Pons (tissue), 1 donor: ENCODE measurements at regions not wholly inside any gene's neighbourhood (a gene's known extent, or its start where the extent isn't known, plus 50 kb on each side); places are given as distances from the start of the nearest gene placed in this dataset.
"Not testable (repeated sequence)": the region's sequence is repeated elsewhere in the genome, so short reads cannot be mapped to it uniquely, and the experiment has no call there.

Source experiments
- DNase-seq: peaks from one replicate; pipeline ENCODE4 v3.0.0-alpha.2; 2016; ENCODE audit warnings: low spot score

DNA sequence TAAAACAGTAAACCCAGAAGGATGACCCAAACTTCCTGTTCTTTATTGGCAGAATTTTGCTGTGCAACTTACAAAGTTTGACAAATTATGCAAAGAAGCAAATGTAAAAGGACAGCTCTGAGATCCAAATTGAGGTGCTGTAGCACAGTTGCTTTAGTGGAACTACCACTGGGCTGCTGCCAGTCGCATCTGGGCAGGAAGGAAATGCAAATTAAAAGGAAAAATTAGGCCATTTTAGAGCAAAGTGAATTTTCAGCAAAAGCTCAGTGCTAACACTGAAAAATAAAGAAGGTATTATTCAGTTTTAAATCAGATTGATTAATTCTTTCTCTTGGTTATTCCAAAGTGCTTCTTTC, 104.5 kb downstream of the ZMAT3 start:
- DNase-seq = no peak

DNA sequence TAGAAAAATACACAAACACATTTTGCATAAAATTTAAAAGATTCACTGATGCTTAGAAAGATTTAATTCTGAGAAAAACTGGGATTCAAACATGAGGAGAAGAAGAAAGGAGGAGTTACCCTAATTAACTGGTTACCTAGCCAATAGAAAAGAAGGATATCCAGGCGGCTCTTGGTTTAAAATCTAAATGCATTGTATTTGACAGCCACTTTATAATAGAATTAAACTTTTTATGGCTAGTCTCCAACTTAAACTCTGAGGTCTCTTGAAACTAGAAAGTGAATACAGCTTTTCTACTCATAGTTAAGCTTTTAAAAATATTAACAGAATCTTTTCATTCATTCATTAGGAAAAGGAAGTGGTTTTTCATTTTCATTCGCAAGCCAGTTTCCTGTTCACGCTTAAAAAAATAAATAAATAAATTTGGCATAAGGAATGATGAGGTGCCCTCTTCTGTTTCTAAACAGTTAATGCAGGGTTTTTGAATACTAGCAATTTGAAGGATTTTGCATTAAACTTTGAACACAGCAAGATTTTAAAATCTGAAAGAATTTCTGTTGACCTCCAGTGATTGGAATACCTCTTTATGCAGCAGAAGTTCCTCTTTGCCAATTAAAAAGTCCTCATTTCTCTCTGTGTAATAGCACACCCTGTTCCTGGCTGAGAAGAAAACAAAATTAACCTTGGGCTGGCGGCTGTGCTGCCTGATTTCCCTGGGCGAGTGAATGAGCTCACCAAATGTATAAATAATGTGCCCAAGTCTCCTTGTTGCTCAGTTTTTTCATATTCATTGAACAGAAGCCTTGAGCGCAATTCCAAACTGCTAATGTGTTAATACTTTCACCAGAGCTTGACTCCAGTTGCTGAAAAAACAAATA, 105.1 kb downstream of the ZMAT3 start:
- peak; percentile 71 for DNase-seq

DNA sequence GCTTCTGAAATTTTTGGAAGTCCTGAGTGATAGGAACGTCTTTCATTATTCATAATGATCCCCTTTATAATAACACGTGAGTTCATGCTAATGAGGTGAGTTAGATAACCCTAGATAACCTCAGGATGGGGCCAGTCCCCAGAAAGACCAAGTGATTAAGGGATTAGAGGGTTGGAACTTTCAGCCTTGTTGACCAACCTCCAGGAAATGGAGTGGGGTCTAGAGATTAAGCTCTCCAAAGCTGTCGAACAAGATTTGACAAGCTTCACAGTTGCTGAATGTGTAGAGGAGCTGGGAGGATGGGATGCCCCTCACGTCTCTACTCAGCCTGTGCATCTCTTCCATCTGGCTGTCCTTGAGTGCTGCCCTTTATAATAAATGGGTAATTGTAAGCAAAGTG, 107.1 kb downstream of the ZMAT3 start:
- no peak for DNase-seq

DNA sequence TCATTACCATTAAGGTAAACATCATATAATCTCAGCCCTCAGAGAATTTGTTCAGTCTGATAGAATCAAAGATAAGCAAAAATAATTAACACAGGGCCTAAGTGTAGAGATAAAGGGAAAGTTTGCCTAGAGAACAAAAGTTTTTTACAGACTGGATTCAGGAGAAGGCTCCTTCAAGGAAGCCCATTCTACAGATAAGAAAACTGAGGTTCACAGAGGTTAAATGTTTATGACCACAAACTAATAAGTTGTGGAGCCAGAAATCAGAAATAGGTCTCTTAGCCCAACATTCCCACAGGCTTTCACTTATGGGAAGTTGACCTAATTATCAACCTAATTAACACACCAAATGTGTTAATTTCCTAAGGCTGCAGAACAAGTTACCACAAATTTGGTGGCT, 110.7 kb downstream of the ZMAT3 start:
- no peak for DNase-seq

DNA sequence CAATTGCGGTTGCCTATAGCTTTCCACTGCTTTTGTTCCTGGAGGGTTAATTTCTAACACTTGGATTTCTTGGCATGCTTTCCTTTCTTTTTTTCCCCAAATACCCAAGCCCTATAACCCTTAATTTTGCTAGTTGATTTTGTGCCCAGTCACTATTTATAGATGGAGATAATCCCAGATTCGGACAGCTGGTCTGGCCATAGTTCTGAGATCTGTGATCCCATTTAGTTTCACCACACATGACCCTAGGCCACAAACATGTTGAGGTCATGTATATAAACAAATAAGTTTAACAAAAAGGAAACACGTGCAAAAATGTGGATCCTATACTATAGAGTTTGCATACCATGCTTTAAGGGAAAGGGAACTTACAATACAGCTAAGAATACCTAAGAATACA, 111.4 kb downstream of the ZMAT3 start:
- no peak for DNase-seq

DNA sequence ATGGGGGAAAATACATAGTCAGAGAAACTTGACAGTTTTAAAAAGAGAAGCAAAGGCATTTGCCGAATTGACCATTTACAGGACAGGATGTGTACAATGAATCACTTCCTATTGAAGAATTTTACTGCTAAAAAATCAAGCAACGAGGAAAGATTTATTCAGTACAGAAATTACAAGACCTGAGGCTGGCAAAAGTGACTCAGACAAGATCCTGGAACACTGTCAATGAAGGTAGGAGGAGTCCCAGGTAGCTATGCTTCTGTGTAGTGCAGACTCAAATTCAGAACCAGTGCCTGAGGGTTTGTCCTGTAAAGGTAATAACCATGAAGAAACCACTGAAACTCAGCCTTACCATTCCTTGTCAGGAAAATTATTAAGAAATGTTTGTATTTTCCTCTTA, 120.9 kb downstream of the ZMAT3 start:
- no peak for DNase-seq

DNA sequence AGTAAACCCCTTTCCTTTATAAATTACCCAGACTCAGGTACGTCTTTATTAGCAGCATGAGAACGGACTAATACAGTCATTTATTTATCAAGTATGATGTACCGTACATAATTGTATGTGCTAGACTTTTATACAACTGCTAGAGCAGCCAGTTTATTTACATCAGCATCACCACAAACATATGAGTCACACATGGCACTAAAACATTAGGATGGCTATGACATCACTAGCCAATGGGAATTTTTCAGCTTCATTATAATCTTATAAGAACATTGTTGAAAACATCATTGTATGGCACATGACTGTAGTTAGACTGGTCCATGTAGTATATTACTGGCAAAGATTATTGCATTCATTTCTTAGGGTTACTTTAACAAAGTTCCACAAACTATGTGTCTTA, 121.7 kb downstream of the ZMAT3 start:
- DNase-seq = no peak

DNA sequence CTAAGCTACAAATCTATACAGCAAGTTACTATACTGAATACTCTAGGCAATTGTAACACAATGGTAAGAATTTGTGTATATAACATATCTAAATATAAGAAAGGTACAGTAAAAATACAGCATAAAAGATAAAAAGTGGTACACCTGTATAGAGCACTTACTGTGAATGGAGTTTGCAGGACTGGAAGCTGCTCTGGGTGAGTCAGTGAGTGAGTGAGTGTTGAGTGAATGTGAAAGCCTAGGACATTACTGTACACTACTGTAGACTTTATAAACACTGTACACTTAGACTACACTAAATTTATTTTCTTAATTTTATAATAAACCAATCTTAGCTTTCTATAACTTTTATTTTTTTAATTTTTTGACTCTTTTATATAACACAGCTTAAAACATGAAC, 123.1 kb downstream of the ZMAT3 start:
- no peak for DNase-seq

DNA sequence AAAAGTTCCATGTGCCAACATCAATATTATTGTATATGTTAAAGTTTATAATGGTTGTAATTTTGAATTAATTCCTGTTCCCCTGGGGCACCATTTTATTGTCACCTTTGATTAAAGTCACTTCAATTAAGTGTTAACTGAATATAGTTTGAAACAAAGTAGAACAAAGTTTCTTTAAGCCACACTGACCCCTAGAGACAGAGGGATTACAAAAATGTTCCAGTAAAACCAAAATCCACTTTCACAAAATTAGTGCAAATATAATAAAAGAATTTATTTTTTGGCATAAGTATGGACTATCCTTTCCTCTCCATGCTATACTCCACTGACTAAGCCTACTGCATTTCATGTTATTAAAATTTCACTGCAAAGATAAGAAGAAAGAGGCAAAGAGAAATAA, 123.9 kb downstream of the ZMAT3 start:
- DNase-seq = peak; percentile 12

DNA sequence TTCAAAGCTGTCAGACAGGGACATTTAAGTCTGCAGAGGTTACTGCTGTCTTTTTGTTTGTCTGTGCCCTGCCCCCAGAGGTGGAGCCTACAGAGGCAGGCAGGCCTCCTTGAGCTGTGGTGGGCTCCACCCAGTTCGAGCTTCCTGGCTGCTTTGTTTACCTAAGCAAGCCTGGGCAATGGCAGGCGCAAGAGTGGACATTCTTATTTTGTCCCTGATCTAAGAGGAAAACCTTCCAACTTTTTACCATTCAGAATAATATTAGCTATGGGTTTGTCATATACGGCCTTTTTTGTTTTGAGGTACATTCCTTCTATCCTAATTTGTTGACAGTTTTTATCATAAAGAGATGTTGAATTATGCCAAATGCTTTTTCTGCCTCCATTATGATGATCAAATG, 129.3 kb downstream of the ZMAT3 start:
- DNase-seq = not testable (repeated sequence)

DNA sequence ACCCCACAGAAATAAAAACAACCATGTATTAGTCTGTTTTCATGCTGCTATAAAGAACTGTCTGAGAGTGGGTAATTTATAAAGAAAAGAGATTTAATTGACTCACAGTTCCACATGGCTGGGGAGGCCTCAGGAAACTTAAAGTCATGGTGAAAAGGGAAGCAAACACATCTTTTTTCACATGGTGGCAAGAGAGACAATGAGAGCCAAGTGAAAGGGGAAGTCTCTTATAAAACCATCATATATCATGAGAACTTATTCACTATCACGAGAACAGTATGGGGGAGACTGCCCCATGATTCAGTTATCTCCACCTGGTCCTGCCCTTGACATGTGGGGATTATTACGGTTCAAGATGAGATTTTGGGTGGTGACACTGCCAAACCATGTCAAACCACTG, 141.5 kb downstream of the ZMAT3 start:
- no peak for DNase-seq

DNA sequence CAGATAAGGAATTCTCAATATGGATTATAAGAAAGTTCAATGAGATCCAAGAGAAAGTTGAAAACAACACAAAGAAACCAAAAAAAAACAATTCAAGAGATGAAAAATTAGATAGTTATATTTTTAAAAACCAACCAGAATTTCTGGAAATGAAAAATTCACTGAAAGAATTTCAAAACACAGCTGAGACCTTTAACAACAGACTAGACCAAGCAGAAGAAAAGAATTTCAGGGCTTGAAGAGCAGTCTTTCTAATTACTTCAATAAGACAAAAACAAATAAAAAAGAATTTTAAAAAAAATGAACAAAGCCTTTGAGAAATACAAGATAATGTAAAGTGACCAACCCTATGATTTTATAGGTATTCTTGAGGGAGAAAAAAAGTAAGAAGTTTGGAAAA, 155.4 kb downstream of the ZMAT3 start:
- no peak for DNase-seq

DNA sequence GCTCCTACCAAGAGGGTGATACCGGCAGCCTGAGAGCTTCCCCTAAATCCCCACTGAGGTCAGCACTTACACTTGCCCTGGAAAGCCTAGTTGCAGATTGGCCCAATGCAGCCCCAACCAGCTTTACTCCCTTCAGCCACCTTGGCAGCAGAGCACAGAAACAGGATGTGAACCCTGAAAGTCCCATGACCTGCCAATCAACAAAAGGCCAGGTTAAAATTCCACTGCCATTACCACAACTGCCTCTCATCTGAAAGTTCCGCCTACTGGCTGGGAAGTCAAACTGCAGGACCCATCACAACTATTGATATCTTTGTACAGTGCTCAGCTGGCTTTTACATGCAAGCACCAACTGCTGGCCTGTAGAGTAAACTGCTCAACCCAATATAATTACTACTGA, 156.2 kb downstream of the ZMAT3 start:
- no peak for DNase-seq

DNA sequence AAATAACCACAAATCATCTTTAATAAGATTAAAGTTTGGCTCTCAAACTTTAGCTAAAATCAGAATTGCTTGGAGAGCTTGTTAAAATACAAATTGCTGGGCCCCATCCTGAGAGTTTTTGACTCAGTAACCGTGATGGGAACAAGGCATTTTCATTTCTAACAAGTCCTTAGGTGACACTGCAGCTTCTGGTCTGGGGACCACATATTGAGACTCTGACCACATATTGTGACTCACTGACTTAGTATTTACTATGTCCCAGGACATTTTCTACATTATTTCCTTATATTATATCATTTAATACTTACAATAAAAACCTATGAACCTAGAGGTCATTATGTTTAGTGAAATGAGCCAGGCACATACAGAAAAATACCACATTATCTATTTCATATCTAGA, 164.5 kb downstream of the ZMAT3 start:
- no peak for DNase-seq

DNA sequence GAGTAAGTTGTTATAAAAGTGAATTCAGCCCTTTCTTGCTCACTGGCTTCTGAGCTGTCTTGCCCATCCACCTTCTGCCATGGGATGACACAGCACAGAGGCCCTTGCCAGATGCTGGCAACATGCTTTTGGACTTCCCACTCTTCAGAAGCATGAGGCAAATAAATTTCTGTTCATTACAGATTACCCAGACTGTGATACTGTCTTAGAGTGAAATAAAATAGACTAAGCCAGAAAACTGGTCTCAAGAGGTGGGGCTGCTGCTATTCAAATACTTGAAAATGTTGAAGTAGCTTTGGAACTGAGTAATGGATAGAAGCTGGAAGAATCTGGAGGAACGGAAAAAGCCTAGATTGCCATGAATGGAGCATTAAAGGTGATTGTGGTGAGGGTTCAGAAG, 170.4 kb downstream of the ZMAT3 start:
- no peak for DNase-seq

DNA sequence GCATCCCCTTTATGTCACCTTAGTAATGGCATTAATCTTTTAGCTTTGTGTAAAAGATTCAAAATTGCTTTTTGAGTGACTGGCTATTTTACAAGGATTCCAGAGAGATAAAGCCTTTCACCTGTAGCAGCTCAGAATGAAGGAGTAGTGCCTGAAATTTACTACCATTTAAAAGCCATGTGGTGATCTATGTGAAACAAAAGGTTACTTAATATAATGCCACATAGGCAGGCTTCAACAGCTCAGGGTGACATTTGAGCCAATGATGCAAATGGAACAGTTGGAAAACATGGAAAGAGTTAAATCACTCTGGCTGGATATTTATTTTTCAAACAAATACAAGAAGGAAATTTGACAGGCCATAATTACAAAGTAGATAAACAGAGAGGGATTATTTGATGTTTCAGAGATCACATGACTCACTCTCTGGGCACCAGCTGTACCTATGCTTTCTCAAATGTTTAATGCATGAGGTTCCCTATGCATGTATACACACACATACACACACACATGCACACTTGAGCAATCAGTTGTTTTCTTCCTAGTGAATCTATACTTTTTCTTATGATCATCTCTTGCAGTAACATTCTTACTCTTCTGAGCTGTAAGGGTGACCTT, 171.5 kb downstream of the ZMAT3 start:
- DNase-seq = no peak

DNA sequence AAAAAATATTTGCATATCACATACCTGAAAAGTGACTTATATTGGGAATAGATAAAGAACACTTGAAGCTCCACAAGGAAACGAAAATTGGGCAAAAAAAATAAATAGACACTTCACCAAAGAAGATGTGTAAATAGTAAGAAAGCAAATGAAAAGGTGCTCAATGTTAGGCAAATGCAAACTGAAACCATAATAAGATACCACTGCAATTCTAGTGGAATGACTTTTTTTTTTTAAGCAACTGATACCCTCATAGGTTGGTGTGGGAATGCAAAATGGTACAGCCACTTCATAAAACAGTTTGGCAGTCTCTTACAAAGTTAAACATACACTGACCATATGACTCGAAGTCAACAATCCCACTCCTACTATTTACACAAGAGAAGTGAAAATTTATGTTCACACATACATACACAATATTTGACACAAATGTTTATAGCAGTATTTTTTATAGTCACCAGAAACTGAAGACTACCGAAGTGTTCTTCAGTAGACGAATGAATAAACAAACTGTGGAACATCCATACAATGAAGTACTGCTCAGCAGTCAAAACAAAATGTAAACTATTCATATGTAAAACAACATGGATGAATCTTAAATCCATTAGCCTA, 176.3 kb downstream of the ZMAT3 start:
- DNase-seq = no peak
